ENCODE measurements at regions not wholly inside any gene's neighbourhood (a gene's known extent, or its start where the extent isn't known, plus 50 kb on each side); places are given as distances from the start of the nearest gene placed in this dataset.

DNA sequence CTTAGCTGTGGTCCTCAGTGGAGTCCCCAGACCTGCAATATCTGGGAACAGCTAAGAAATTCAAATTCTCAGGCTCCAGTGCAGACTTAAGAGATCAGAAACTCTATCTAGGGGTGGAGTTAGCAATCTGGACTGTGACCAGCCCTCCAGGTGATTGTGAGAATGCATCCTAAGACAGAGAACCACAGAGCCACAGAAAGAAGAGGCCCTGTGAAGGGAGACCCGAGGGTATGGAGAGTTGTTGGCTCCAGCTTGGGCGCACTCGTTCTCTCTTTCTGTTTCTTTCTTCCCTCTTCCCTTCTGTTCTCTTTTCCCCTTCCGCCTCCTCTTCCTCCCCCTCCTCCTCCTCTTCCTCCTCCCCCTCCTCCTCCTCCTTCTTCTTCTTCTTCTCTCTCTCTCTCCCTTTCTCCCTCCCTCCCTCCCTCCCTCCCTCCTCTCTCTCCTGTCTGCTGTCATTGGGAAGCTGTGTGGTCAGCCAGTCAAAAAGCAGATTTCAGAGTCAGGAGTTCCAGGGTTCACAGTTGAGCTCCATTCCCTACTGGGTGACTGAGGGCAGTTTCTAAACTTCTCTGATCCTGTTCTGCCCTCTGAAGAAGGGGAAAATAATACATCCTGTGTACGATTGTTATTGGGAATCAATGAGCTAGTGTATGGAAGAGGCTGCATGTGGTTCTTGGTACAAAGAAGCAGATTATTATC is 62.1 kb upstream of the STEAP1B start:
- peak; percentile 50 for DNase-seq

- DNase-seq: peak; percentile 96
Observed at GRCh38 chr7:22561321-22561811, 61.4 kb upstream of the STEAP1B start.

DNA sequence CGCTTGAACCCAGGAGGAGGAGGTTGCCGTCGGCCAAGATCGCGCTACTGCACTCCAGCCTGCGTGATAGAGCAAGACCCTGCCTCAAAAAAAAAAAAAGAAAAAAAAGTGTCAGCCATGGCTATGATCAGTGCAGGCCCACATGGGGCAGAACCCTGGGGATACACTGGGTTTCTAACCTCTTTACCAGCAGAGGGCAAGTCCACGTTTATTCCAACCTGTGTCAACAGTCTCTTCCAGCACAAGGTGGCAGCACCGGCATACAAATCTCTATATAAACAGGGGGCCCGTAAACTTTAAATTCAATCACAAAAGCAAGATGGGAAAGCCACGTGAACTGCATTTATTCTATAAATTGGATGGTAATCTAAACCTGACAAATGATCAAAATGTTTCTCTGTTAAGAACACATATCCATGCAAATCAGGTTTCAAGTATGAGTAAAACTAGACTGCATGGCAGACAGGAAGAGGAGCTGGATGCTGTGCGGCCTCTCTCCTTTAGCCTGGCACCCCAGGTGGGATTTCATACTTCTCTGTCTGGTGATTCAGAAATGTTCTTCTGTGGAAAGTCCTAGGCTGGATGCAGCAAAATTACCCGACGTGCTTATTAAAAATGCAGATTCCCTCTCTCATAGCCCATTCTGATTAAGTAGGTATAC is 60.0 kb upstream of the STEAP1B start:
- peak; percentile 84 for DNase-seq

- no peak for DNase-seq
Observed at GRCh38 chr7:22557167-22557566, 57.2 kb upstream of the STEAP1B start.

- no peak for DNase-seq
Observed at GRCh38 chr7:22555476-22555875, 55.5 kb upstream of the STEAP1B start.

GRCh38 chr7:22554184-22554583 is 54.2 kb upstream of the STEAP1B start:
- DNase-seq: no peak

GRCh38 chr7:22551768-22552513 is 52.0 kb upstream of the STEAP1B start:
- no peak for DNase-seq

GRCh38 chr7:22550514-22551030 is 50.6 kb upstream of the STEAP1B start:
- no peak for DNase-seq

- DNase-seq: peak; percentile 47
Observed at GRCh38 chr7:22549667-22550513, 49.9 kb upstream of the STEAP1B start.

Measured in right hindlimb (tissue), 1 donor.